Germinal center (tissue), 1 donor: ENCODE measurements at regions not wholly inside any gene's neighbourhood (a gene's known extent, or its start where the extent isn't known, plus 50 kb on each side); places are given as distances from the start of the nearest gene placed in this dataset.
"Not testable (repeated sequence)": the region's sequence is repeated elsewhere in the genome, so short reads cannot be mapped to it uniquely, and the experiment has no call there.

Source experiments
- DNase-seq: peaks from one replicate; pipeline ENCODE4 v3.0.0; 2012; ENCODE audit warnings: mixed read lengths, low spot score

DNA sequence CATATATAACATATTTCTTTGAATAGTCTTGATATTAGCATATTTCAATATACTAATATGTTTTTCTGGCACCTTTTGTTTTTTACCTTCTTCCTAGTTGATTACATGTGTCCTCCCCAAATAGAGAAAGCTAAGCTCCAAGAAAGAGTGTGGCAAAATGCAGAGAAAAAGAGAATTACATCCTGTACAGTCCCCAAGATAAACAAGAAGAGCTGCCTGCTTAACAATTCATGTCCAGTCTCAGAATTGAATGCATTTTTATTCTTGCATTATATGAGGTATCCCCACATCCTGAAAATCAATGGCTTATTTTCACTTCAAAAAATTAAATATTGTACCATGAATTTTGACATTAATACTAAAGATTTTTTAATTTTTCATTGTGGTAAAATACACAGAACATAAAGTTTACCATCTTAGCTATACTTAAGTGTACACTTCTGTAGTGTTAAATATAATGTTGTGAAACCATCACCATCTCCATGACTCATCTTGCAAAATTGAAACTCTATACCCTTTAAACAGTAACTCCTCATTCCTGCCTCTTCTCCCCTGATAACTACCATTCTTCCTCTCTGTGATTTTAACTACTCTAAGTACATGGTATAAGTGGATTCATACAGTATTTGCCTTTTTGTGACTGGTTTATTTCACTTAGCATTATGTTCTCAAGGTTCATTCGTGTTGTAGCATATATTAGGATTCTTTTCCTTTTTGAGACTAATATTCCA is 490.3 kb downstream of the COL12A1 start:
- no peak for DNase-seq

DNA sequence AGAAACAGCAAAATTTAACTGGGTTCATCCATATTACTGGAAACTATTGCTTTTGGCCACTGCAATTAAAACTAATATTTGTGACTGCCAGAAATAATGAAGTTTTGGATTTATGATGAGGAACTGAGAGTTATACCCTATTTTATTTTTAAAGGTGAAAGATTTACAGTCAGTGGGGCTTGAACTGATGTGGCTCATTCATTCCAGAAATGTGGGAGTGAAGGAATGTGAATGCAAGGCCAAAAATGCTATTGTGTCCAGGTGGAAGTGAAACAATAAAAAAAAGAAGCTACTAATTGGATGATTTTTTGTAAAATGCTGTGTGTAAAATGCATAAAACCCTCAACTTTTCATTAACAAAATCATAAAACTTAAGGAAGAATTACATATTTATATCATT is 491.9 kb downstream of the COL12A1 start:
- no peak for DNase-seq

DNA sequence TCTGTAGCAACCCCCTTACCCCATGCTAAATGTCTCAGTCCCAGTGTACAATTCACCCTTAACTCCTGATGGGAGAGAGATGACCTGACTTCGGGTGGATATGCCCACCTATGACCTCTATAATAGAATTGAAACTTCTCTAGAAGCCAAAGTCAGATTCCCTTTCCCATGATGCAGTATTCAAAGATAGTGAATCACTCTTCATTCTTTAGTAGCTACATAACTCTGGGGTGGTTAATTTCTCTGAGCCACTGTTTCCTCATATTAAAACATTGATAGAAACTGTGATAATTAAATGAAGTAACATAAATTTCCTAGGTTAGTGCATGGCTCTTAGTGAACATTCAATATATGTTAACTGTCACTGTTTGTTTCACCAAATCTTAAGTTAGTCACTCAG is 500.4 kb downstream of the COL12A1 start:
- DNase-seq = no peak

DNA sequence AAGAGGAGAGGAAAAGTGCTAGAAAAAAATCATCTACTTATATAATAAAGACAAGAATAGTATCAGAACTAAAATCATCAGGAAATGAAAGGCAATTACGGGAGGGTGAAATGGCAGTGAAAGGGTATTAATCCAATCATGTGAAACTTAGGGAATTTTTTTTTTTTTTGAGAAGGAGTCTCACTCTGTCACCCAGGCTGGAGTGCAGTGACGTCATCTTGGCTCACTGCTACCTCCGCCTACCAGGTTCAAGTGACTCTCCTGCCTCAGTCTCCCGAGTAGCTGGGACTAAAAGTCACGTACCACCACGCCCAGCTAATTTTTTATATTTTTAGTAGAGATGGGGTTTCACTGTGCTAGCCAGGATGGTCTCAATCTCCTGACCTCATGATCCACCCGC is 501.3 kb downstream of the COL12A1 start:
- not testable (repeated sequence) for DNase-seq

DNA sequence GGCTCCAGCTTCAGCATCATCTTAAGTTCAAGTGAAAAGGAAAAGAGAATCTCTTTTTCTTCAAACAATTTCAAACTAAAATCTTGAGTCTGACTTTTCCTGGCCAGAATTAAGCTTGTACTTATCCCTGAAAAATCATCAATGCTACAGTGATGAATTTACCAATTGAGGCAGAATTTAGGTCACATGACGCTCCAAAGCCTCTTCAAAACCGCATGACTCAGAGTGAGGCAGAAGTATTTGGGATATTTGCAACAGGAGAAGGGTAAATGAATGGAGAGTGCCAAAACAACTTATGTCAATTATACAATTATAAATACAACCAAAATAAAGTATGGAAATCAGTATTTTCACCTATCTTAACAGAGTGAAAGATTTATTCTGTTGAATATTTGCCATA is 515.5 kb downstream of the COL12A1 start:
- DNase-seq = no peak

DNA sequence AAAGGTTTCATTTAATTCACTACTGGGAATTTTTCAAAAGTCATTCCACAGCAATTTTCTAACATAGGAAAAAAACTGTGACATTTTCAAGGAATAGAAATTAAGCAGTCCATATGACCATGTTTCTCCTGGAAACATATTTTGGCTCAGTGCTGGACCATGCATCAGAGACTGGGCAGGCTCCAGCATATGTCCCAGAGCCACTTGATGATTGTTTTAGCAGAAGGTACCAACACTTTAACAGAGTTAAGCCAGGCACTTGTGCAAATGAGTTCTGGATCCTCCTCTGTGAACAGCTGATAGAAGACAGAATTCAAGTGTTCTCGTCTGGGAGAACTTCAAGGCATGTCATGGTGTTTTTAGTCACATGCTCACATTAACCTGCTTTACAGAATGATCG is 516.3 kb downstream of the COL12A1 start:
- no peak for DNase-seq

DNA sequence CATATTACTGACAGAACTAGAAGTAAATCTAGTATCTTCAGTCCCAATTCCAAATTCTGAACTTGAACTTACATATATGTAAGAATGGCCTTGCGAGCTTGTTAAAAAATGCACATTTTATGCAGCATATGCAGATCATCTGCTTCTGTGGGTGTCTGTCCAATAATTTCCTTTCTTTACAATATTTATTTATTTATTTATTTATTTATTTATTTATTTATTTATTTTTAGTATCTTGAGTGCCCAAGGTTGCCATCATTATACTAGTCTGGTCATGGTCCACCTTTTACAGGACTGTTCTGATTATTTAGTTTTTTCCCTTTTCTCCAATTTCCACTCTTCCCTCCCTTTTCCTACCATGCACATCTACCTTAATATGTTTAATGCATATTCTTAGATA is 528.4 kb downstream of the COL12A1 start:
- DNase-seq = no peak

DNA sequence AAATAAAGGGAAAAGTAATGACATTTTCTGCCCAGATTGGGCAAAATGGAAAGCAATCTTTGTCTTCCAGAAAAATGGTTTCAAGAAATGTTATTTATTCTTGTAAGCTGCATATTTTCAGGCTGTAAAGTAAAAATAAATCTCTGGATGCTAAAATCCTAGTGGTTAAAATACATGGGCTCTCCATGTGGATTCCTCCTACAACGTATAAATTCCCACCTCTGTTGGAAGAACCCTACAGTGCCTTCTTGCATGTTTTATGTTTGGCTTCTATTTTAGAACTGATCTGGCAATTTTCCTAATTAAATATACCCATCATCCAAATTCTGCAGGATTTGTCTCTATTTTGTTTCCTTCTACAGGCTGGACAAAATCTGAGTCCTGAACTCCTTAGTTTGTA is 528.9 kb downstream of the COL12A1 start:
- DNase-seq = no peak

DNA sequence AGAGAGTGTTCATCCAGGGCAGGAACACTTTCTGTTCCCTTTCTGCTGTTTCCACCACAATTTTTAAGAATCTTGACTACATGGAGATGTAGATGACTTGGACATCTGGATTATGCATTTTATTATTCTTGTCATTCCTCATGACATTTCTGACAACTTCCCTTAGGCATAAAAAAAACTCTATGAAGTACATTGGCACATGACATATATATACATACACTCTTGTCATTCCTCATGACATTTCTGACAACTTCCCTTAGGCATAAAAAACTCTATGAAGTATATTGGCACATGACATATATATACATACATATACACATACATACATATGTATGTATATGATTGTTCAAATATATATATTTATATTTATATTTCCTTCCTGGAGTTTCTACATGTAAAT is 531.5 kb downstream of the COL12A1 start:
- no peak for DNase-seq

DNA sequence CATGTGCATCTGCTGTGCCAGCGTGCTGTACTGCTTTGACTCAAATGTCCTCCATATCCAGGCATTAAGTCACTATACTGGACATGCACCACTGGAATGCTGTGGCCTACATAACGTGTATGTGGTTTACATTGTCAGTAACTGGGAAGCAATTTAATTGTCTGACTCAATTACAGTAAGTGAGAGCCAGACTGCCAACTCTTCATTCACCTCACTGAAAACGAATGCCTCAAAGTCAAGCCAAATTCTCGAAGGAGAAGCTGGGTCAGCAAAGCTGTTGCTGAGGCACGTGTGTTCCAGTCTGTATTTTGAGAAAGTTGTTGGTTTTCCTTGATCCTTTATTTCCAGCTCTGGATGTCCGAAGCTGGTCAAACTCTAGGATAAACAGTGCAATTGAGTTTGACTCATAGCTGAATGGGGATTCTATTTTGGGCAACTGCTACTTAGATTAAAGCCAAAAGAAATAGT is 534.3 kb downstream of the COL12A1 start:
- DNase-seq = no peak

DNA sequence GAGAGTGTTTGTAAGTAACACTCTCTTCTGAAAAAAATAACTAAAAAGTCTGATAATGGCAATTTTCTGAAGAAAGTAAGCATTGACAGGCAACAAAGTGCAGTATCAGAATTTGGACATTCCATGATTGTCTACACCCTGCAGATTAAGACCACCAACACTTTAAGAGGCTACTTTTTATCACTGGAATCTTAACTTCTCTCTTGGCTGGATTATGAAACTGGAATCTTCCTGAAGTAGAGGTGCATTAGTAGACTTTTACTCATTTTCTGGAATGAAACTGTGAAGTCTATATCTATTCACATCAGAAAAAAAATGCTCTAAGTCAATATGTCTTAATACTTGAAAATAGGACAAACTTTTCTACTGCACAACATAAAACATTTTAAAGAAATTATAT is 547.5 kb downstream of the COL12A1 start:
- no peak for DNase-seq

DNA sequence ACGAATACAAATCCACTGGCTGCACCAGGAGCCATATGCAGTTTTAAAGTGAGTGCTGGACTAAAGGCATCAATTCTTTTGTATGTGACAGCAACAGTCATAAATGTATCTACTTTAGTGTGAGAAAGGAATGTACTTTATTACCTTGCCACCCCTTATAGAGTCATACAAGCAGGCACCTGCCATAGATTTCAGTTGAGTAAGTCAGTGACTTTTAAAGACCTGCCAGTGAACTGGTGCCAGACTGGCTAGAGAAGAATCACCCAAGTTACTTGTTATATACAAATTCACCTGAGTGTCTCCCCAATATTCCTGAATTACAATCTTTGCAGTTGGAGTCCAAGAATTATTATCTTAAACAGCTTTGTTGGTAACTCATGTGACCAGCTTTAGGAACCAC is 547.9 kb downstream of the COL12A1 start:
- DNase-seq = no peak

DNA sequence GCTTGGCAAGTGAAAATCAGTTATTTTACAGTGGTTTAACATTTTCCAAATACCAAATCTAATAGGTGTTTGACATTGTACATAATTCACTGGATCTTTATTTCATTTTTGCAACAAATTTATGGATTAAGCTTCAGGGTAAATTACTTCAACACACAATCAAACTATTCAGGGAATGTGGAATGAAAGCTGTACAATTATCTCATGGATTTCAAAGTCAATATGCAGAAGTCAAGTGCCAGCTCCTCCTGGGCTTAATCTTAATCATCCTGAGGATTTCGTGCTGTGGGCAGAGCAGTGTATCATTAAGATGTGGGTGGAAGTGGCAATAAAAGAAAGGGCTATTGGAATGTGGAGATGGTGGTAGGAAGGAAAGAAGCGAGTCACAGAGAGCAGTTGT is 548.8 kb downstream of the COL12A1 start:
- no peak for DNase-seq

DNA sequence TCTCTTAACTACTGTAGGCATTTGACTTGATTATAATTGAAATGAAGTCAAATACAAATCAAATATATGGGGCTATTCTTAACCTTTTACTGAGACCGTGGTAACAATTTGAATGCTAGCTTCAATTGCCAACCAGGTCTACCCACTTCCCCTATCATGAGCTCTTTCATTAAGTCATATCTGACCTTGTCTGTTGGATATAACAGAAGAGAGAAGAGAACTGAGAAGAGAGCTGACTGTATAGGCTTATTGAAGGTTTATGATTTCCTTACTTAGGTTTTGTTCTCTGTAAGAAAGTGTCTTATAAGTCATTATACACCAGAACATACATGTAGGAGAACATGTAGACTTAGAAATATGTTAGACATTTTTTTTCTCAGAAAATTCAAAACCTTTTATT is 549.4 kb downstream of the COL12A1 start:
- DNase-seq = no peak

DNA sequence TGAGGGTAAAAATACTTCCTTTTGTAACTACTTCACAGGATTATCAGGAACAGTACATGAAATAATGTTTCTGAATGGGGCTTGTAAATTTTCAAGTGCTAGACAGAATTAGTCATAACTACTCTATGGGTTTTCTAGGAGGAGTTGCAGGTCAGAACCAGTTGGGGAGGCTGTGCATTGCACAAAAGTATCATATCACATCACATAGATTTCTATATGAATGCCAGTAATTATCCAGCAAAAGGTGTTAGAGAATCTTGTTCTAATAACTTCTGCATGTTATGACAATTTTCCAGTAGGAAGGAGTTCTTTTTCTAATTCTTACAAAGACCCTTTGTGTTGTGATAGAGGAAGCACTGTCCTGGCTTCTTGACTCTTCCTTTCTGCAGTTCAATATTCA is 551.6 kb downstream of the COL12A1 start:
- DNase-seq = no peak

DNA sequence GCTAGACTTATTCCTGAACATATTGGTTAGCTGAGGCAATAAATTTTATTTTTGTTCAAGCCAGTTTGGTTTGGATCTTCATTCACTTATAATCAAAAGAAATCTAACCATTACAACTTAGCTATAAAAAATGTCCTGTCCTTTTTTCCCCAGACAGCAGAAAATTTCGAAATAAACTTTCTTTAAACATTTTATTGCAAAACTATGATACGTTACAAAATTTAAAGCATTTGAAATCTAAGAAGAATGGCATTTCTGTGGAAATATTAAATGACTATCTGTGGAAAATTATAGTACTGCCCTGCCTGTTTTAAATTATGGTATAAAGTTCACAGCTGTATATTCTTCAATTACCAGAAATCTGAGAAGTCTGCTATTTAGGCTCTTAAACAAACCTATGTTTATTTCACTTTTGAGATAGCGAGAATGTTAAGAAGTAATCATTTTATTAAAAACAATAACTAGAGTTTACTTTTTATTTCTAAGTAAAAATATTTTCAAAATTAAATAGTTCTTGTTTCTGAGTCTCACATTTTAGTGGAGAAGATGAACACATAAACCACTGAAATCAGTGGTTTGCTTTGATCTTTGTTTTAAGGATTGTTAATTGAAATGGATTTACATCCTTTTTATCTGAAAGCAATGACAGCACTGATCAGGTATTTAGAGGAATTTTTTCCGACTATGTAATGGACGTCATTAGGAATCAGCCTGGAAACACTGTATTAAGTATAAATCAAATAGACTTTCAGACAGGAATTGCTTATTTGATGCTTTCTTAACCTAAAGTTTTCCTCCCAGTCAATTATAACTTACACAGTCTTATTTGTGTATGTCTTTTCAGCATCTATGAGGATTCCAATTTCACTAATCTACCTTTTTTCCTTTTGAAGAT is 553.7 kb downstream of the COL12A1 start:
- no peak for DNase-seq

DNA sequence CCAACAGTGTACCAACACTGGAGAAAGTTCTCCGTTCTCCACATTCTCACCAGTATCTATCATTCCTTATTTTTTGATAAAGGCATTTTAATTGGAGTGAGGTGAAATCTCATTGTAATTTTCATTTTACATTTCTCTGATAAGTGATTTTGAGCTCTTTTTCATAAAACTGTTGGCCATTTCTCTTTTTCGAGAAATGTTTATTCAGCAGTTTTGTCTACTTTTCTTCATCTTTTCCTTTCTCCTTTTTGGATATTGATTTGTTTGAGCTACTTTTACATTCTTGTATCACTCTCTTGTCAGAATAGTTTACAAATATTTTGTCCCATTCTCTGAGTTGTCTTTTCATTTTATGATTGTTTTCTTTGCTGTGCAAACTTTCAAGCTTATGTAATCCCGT is 555.2 kb downstream of the COL12A1 start:
- no peak for DNase-seq

DNA sequence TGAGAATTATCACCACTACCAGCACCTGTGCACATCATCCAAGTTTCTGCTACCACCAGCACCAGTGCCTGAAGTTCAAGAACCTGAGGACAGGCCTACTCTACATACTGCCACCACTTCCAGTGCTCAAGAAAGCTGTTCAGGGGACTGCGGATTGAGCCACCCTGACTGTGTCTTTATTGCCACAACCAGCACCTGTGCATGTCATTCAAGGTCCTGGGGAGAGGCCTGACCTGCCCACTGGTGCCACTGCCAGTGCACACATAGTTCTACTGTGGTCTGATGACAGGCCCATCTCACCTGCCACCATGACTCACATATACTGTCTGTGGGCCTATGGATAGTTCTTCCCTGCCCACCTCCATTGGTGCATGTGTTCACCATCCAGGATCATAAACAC is 559.4 kb downstream of the COL12A1 start:
- no peak for DNase-seq

DNA sequence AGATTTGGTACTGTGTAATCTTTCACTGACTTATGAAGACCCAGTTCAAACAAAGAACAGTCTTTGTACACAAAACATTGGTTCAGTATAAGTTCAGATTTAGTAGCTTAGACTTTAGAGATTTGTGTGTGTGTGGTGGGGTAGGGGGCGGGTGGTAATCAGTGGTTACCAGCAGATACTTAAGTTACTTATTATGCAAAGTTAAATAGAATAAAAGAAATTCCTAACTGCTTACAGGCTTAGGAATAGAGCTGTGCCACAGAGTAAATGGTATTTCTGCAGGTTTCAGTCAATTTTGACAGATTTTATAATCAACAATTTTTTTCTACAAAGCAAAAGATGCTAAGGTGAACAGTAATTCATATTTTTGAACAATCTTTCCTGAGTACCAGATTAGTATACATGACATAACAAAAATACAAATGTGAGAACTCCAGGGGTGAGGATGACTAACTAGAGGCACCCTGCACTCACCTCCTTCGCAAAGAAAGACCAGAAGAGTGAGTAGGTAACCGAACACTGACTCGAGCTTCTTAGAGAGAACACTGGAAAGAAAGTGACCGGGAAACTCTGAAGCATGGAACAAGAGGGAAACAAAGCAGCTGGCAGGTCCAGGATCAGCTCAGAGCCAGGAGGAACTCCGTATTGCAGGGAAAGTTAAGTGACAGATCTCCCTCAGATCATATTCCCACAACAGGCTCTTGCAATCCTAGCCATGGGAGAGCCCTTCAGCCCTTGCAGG is 560.6 kb downstream of the COL12A1 start:
- DNase-seq = no peak

DNA sequence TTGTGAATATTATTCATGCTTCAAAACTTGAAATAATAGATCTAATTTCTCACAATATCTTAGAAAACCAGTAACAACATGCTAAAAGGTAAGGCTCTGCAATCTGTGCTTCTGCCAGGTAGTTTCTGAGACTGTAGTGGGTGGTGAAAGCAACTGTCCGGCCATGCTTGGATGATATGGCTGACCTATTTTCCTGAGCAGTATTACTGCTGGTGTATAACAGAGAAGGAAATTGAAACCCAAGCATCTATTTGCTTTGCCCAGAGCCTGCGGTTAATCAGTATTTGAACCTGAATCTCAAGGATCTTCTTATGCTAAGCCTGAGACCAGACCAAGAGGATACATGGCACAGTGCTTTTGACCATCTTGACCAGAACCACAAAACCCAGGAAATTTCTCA is 563.8 kb downstream of the COL12A1 start:
- no peak for DNase-seq

DNA sequence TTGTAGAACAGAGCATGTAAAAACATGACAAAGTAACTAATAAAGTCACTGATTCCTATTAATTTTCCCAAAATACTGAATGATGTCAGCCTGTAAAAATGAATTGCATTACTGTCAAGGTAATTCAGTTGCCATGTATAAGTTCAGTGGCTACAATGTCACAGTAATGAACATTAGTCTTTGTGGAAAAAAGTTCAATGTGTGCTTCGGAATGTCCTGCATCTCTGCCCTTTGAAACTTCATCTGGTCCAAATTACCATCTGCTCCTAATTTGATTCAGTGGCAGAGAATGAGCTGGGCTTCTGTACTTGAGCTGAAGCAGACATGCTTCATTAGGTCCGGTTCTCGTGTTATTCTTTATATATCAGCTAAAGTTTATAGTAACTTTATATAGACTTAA is 567.4 kb downstream of the COL12A1 start:
- DNase-seq = no peak

DNA sequence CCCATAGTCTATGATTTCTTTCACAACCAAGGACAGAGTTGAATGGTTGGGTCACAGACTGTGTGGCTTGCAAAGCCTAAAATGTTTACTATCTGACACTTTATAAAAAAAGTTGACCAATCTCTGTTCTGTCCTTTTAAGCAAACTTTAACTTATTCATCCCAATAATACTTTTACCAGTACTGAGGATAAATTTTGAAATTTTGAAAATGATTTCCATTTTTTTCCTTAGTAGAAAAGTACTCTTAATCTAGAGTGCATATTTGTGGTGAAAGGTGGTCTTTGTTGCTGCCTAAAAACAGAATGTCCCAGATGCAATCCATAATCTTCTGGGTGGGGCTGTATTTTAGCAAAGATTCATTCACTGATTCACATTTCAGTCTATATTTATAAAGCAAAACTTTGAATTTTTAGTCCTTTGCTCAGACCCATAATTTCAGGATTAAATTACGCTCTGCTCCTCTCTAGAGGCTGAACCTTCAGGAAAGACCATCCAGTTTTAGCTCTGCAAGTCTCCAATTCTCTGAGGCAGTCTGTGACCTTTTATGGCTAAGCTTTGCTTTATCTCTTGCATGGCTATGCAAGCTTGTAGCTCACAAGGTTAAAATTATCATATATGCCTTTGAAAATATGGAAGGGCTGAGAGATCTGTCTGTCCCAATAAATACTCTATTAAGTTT is 573.5 kb downstream of the COL12A1 start:
- DNase-seq = no peak
